ENCODE measurements at regions not wholly inside any gene's neighbourhood (a gene's known extent, or its start where the extent isn't known, plus 50 kb on each side); places are given as distances from the start of the nearest gene placed in this dataset.
"Not testable (repeated sequence)": the region's sequence is repeated elsewhere in the genome, so short reads cannot be mapped to it uniquely, and the experiment has no call there.

GRCh38 chr3:195669310-195669709 lies 51.5 kb upstream of the MUC20 start:
- H3K27me3 ChIP-seq; H3K4me1 ChIP-seq; H3K4me3 ChIP-seq; intact Hi-C loops (cut with DNase I); H3K9me3 ChIP-seq; H3K27ac ChIP-seq (replicated peaks in 1 of 4): not testable (repeated sequence)
- WGBS = 66% methylated on average over 11 of the region's 13 CpGs
- peak; percentile 45 for DNase-seq (ENCODE audit: extremely low spot score)
- peaks cover 33 to 83% (median 62%) of the 10 kb centered on the region in 4 donors for H3K36me3 ChIP-seq

DNA sequence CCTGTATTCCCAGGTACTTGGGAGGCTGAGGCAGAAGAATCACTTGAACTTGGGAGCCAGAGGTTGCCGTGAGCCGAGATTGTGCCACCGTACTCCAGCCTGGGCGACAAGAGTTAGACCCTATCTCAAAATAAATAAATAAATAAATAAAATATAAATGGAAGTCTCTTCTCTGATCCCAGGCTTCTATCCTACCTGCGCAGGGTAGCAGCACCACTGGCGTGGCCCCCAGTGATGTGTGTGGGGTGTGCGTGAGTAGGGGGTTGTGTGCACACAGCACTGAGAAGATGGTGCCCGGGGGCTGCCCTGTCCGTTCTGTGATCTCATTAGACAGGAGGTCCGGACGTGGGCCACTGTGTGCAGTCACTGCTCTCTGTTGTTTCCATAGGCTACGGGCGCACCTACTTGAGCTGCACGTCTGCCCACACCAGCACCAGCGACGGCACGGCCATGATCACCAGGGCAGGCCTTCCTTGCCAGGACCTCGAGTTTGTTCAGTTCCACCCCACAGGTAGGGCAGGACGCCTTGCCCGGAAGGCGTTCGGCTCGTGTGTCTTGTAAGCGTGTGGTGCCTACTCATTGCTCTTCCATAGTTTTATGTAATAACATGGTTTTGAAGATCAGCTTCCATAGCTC lies 52.5 kb upstream of the MUC20 start:
- DNase-seq (ENCODE audit: extremely low spot score) = peak; percentile 78
- H3K27ac ChIP-seq (replicated peaks in 1 of 4); H3K9me3 ChIP-seq; H3K4me3 ChIP-seq; H3K27me3 ChIP-seq; intact Hi-C loops (cut with DNase I); H3K4me1 ChIP-seq: not testable (repeated sequence)
- H3K36me3 ChIP-seq = peaks cover 31 to 79% (median 60%) of the 10 kb centered on the region in 4 donors
- WGBS = 87% methylated on average over 16 of the region's 24 CpGs

DNA sequence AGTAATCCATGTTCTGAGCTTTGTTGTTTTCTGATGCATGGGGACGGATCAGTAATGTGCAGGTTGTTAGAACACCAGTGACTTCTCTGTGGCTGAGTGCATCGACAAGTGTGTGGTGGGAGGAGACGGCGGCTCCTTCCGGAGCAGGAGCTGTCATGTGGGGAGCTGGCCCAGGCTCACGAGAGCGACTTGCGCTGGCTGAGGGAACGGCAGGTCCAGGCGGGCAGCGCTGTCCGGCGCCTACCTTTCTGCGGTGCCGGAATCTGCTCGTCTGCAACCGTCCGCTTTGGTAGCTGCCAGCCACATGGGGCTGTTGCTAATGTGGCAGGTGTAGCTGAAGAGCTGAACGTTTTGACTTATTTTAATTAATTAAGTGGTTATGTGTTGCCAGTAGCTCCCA lies 55.5 kb upstream of the MUC20 start:
- WGBS = 95% methylated on average over 8 of the region's 19 CpGs
- H3K36me3 ChIP-seq = peaks cover 21 to 58% (median 40%) of the 10 kb centered on the region in 4 donors
- H3K27me3 ChIP-seq; H3K27ac ChIP-seq (replicated peaks in 1 of 4); intact Hi-C loops (cut with DNase I); H3K4me1 ChIP-seq; H3K9me3 ChIP-seq; H3K4me3 ChIP-seq: not testable (repeated sequence)
- DNase-seq (ENCODE audit: extremely low spot score) = peak; percentile 12

DNA sequence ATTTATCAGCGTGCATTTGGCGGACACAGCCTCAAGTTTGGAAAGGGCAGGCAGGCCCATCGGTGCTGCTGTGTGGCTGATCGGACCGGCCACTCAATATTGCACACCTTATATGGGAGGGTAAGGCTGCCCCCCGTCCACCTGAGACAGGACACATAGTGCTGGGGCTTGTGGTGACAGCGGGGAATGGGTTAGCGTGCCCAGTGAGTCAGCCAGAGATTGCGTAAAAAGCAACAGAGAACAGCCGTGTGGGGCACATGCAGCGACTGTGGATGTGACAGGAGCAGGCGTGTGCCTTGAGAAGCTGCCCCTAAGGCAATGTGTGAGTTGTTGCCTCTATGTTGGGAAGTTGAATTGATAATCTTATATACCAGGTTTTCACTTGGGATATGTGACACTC lies 56.6 kb upstream of the MUC20 start:
- H3K27me3 ChIP-seq; DNase-seq (ENCODE audit: extremely low spot score); H3K4me1 ChIP-seq; H3K9me3 ChIP-seq; intact Hi-C loops (cut with DNase I); H3K4me3 ChIP-seq; H3K27ac ChIP-seq (replicated peaks in 1 of 4): not testable (repeated sequence)
- WGBS = 84% methylated on average over 5 of the region's 12 CpGs
- peaks cover 21 to 49% (median 34%) of the 10 kb centered on the region in 4 donors for H3K36me3 ChIP-seq

DNA sequence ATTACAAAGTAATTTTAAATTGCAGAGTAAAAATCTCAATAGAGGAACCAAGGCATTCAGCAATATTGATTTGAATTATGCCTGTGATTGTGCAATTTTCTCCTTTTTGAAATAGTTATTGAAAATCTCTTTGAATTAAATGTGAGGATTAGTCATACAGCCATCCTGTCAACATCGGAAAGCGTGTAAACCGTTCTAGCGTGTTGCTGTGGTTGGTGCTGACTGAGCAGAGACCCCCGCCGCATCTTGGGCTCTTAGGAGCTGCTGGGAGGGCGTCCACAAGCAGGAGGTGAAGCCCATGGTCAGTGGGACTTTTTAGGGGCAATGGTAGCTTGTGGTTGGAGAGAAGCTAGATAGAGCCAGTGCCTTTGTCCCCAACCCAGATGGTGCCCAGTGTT lies 61.6 kb upstream of the MUC20 start:
- Histone ChIP-seq H3K4me3 (peak overlapping the region; percentile 60 to 88 (median 64)), H3K36me3 (peaks cover 3 to 14% (median 8%) of the 10 kb centered on the region in 4 donors), H3K4me1 (peaks cover 0 to 10% (median 0%) of the 10 kb centered on the region in 4 donors)
- H3K27me3 ChIP-seq; H3K9me3 ChIP-seq; DNase-seq (ENCODE audit: extremely low spot score); H3K27ac ChIP-seq (replicated peaks in 1 of 4); intact Hi-C loops (cut with DNase I): not testable (repeated sequence)
- WGBS = no CpG with 5 or more reads among the region's 7 CpGs

DNA sequence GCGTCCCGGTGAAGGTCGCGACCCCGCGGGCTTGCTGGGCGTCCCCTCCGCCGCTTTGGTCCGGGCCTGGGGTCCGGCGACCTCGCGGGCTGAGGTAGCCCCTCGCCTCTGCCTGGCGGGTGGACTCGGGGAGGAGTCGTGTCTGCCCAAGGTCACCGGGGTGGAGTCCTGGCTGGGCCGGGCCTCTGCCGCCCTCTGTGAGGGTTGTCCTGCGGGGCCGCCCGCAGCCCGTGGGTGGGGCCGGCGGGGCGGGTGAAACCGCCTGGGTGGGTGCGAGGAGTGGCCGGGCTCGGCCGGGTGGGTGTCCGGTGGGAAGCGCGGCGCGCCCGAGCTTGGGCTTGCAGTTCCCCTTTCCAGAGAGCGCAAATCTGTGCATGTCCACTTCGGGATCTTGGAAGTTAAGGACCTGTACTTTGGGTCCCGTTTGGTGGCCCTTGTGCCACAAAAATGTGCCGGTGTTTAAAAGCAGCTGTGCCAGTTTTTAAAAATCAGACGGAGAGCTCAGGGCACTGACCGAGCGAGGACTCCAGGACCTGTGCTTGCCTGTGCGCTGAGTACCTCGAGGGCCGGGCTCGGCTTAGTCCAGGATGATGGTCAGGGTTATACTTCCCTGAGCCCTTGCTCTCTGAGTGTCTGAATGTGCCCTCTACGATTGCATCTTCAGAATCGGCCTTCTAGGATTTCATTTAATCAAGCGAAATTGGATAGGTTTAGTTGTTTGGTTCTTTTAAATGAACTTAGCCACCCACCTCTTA lies 62.2 kb upstream of the MUC20 start:
- peak overlapping the region; percentile 80 to 93 (median 85) for H3K27ac ChIP-seq (replicated peaks in 1 of 4)
- intact Hi-C loops (cut with DNase I); H3K36me3 ChIP-seq; H3K27me3 ChIP-seq; H3K9me3 ChIP-seq; DNase-seq (ENCODE audit: extremely low spot score): not testable (repeated sequence)
- WGBS = 17% methylated on average over 1 of the region's 53 CpGs
- peak overlapping the region; percentile 60 to 88 (median 64) for H3K4me3 ChIP-seq
- H3K4me1 ChIP-seq = peaks cover 0 to 10% (median 0%) of the 10 kb centered on the region in 4 donors

DNA sequence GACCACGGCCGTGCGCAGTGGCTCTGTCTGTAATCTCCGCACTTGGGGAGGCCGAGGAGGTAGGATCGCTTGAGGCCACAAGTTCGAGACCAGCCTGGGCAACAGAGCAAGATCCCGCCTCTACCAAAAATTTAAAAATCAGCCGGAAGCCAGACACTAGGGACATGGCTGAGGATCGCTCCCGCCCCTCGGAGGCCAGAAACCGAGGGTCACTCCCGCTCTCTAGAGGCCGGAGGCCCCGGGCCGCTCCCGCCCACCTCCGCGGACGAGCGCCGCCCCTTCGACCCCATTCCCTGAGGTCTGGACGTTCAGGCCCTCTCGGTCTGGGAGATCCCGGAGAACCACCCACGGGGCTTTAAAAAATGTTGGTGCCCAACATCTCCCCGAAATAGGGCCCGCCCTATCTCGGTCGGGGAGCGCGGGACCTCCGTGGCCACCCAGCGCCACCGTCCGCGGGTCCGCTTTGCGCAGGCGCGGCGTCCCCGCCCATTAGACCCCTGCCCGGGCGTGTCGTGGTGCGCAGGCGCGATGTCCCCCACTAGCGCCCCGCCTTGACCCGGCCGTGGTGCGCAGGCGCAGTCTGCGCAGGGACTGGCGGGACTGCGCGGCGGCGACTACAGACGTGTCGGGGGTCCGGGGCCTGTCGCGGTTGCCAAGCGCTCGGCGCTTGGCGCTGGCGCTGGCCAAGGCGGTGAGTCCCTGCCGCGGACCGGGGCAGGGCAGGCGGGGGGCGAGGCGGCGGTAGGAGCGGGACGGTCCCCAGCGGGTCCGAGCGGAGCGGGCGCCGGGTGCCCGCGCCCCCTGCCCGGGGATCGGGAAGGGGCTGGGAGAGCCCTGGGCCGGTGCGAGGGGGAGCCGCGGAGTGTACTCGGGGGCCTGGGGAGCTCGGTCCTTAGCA lies 63.1 kb upstream of the MUC20 start:
- intact Hi-C loops (cut with DNase I); H3K36me3 ChIP-seq; H3K9me3 ChIP-seq; H3K27me3 ChIP-seq: not testable (repeated sequence)
- peak; percentile 54 for TF ChIP-seq POLR2A (IDR thresholded peaks at IDR 0.05; ENCODE audit: low read depth)
- TF ChIP-seq POLR2AphosphoS5 (IDR thresholded peaks at IDR 0.05) = peak in 1 of 2 donors; percentile 80
- Histone ChIP-seq H3K4me1 (peaks cover 0 to 10% (median 0%) of the 10 kb centered on the region in 4 donors), H3K27ac (replicated peaks in 1 of 4) (peak overlapping the region; percentile 80 to 93 (median 85)), H3K4me3 (peak overlapping the region; percentile 60 to 88 (median 64))
- DNase-seq (ENCODE audit: extremely low spot score) = peak; percentile 94
- 54% methylated on average over 6 of the region's 99 CpGs for WGBS

- H3K9me3 ChIP-seq; H3K27ac ChIP-seq (replicated peaks in 1 of 4); intact Hi-C loops (cut with DNase I); H3K36me3 ChIP-seq; H3K4me3 ChIP-seq; H3K27me3 ChIP-seq: not testable (repeated sequence)
- 92% methylated on average over 13 of the region's 16 CpGs for WGBS
- peaks cover 0 to 10% (median 0%) of the 10 kb centered on the region in 4 donors for H3K4me1 ChIP-seq
- DNase-seq (ENCODE audit: extremely low spot score) = peak; percentile 78
Measured at GRCh38 chr3:195656091-195656490, 64.7 kb upstream of the MUC20 start.

DNA sequence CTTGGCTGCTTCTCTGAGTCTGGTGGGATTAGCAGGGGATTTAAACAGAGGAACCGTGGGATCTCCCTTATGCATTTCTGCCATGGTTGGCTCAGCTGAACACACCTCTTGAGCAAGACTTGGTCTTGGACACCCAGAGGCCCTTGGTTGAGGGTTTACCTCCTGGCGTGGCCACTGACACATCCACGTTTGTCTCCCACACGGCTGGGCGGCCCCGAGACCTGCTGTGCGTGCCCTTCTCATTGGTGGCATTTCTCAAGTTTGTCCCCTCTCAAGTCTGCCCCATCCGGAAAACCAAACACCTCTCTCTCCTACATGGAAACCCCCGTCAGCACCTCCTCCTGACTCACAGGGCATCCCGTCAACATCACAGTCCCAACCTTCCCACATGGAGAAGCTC lies 66.0 kb upstream of the MUC20 start:
- H3K4me3 ChIP-seq; H3K27ac ChIP-seq (replicated peaks in 1 of 4); H3K27me3 ChIP-seq; DNase-seq (ENCODE audit: extremely low spot score); H3K9me3 ChIP-seq; H3K36me3 ChIP-seq; intact Hi-C loops (cut with DNase I): not testable (repeated sequence)
- peaks cover 0 to 10% (median 0%) of the 10 kb centered on the region in 4 donors for H3K4me1 ChIP-seq
- no CpG with 5 or more reads among the region's 10 CpGs for WGBS

DNA sequence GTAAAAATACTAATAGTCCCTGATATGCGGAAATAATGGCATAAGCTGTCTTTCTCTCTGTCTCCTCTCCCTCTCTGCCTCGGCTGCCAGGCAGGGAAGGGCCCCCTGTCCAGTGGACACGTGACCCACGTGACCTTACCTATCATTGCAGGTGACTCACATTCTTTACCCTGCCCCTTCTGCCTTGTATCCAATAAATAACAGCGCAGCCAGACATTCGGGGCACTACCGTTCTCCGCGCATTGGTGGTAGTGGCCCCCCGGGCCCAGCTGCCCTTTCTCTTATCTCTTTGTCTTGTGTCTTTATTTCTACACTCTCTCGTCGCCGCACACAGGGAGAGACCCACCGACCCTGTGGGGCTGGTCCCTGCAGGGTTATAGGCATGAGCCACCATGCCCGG lies 66.6 kb upstream of the MUC20 start:
- DNase-seq (ENCODE audit: extremely low spot score); H3K27me3 ChIP-seq; intact Hi-C loops (cut with DNase I); H3K36me3 ChIP-seq; H3K27ac ChIP-seq (replicated peaks in 1 of 4); H3K9me3 ChIP-seq; H3K4me3 ChIP-seq: not testable (repeated sequence)
- 84% methylated on average over 8 of the region's 15 CpGs for WGBS
- peaks cover 0 to 10% (median 0%) of the 10 kb centered on the region in 4 donors for H3K4me1 ChIP-seq

DNA sequence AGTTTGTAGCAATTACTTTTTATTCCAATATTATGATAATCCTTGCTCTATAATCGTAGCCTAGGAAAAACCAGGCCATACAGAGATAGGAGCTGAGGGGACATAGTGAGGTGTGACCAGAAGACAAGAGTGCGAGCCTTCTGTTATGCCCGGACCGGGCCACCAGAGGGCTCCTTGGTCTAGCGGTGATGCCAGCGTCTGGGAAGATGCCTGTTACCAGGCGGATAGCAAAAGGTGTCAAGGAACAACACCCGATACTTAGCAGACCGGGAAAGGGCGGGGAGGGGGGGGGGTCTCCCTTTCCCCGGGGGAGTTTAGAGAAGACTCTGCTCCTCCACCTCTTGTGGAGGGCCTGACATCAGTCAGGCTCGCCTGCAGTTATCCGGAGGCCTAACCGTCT lies 67.1 kb upstream of the MUC20 start:
- H3K4me3 ChIP-seq; H3K27ac ChIP-seq (replicated peaks in 1 of 4); H3K27me3 ChIP-seq; intact Hi-C loops (cut with DNase I); H3K36me3 ChIP-seq; H3K9me3 ChIP-seq: not testable (repeated sequence)
- WGBS = 0% methylated on average over 3 of the region's 14 CpGs
- H3K4me1 ChIP-seq = peaks cover 0 to 10% (median 0%) of the 10 kb centered on the region in 4 donors
- DNase-seq (ENCODE audit: extremely low spot score) = peak; percentile 21
